ENCODE measurements at regions not wholly inside any gene's neighbourhood (a gene's known extent, or its start where the extent isn't known, plus 50 kb on each side); places are given as distances from the start of the nearest gene placed in this dataset.

DNA sequence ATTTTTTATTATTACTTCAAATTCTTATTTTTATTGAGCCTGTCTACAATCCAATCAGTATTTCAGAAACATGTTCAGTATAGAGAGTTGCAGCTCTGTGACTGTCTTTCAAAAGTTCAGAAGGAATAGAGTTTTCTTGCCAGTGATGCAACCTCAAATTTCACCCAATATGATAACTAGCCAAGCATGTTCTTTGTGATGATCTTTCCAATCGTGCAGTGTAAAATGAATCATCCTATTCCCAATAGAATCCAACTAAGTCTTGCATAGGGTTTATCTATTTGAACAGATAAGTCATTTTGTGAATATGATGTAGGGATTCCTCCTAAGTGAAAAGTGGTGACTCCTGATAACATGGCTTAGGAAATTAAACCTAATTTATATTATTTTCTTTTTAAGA, 937.8 kb downstream of the KCNJ2 start:
- H3K27me3 Mint-ChIP-seq: no peaks in the 10 kb centered on the region
- H3K4me3 Mint-ChIP-seq: no peak overlapping the region
- no peaks in the 10 kb centered on the region for H3K4me1 Mint-ChIP-seq (ENCODE audit: low read depth)
- no peaks in the 10 kb centered on the region for H3K36me3 Mint-ChIP-seq (ENCODE audit: low read depth)
- intact Hi-C loops (cut with micrococcal nuclease): no loop called here
- peaks cover 16% of the 10 kb centered on the region for H3K9me3 Mint-ChIP-seq
- no peak overlapping the region for H3K27ac Mint-ChIP-seq

DNA sequence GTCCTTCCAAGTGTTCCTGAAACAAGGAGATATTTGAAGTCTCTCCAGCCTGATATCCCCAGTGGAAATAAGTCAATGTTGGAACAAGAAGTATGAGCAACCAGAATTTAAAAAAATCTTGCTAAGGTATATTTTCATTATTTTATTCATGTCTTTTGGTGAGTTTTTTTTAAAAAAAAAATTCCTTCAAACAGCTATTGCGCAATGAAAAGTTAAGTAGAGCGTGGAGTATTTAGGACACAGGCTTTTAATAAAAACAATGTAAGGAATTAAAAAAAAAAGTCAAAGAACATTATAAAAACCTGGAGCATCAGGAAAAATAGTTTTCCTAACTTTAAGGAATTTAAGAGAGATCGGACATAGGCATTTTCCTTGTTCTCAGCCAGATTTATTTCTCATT, 940.4 kb downstream of the KCNJ2 start:
- Mint-ChIP-seq H3K27me3 (no peaks in the 10 kb centered on the region), H3K27ac (no peak overlapping the region), H3K4me3 (no peak overlapping the region), H3K4me1 (ENCODE audit: low read depth) (no peaks in the 10 kb centered on the region), H3K36me3 (ENCODE audit: low read depth) (no peaks in the 10 kb centered on the region), H3K9me3 (peaks cover 8% of the 10 kb centered on the region)
- intact Hi-C loops (cut with micrococcal nuclease): no loop called here

DNA sequence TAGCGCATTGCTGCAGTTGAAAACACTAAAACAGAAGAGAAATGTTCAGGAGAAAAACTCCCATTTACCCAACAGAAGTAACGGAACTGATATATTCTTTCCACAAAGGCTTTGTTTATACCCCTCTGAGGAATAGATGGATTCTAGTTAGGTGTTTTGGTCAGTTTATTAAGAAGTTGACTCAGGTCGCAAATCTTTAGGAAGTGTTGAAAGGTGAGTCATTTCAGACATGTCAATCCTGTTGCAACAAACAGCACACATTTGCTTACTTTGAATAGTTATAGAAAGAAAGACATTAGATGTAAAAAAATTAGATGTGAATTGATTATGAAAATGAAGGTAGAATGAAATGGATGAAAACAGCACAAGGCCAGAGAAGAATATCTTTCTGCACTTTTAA, 941.0 kb downstream of the KCNJ2 start:
- Mint-ChIP-seq H3K9me3 (peaks cover 8% of the 10 kb centered on the region), H3K4me1 (ENCODE audit: low read depth) (no peaks in the 10 kb centered on the region)

DNA sequence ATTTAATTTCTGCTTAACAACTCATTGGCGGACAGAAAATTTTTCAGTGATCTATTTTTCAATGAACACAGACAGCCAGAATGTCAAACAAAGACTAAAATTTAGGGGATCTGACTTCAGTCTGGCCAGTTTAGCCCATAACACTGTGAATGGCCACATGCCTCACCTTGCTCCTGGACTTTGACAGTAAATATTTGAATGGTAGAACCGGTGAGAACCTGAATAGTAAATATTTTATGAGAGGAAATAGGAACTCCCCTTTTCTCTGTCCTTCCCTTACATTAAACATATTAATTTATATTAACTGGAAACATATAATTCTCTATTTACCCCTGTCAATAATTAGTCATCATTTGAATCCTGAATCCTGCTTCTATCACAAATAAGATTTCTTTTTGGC, 942.1 kb downstream of the KCNJ2 start:
- H3K9me3 Mint-ChIP-seq: peaks cover 8% of the 10 kb centered on the region
- H3K27ac Mint-ChIP-seq: no peak overlapping the region
- no peak overlapping the region for H3K4me3 Mint-ChIP-seq
- H3K36me3 Mint-ChIP-seq (ENCODE audit: low read depth): no peaks in the 10 kb centered on the region
- H3K4me1 Mint-ChIP-seq (ENCODE audit: low read depth): no peaks in the 10 kb centered on the region
- no peaks in the 10 kb centered on the region for H3K27me3 Mint-ChIP-seq
- intact Hi-C loops (cut with micrococcal nuclease): no loop called here

More for the DNA sequence above, 941.0 kb downstream of the KCNJ2 start:
- Mint-ChIP-seq H3K4me3 (no peak overlapping the region), H3K27ac (no peak overlapping the region), H3K27me3 (no peaks in the 10 kb centered on the region), H3K36me3 (ENCODE audit: low read depth) (no peaks in the 10 kb centered on the region)
- intact Hi-C loops (cut with micrococcal nuclease): no loop called here

DNA sequence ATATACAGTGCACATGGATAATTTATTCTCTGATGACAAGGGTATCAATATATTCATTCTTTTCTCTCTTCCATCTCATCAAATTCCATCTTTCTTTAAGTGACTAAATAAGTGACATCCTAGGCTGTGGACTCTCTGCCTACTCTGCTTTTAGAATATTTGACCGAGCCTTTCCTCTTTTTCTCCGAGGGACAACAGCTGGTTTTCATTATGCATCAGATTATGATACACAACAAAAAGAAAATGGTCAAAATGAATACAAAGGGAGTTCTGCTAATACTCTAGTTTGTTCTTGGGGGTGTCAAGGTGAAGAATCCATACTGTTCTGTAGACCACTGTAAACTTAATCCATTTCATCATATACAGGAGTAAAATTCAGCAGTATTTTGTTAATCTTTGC, 942.6 kb downstream of the KCNJ2 start:
- no peak overlapping the region for H3K27ac Mint-ChIP-seq
- H3K36me3 Mint-ChIP-seq (ENCODE audit: low read depth): no peaks in the 10 kb centered on the region
- H3K4me1 Mint-ChIP-seq (ENCODE audit: low read depth): no peaks in the 10 kb centered on the region
- intact Hi-C loops (cut with micrococcal nuclease): no loop called here
- H3K27me3 Mint-ChIP-seq: no peaks in the 10 kb centered on the region
- peaks cover 8% of the 10 kb centered on the region for H3K9me3 Mint-ChIP-seq
- H3K4me3 Mint-ChIP-seq: no peak overlapping the region

DNA sequence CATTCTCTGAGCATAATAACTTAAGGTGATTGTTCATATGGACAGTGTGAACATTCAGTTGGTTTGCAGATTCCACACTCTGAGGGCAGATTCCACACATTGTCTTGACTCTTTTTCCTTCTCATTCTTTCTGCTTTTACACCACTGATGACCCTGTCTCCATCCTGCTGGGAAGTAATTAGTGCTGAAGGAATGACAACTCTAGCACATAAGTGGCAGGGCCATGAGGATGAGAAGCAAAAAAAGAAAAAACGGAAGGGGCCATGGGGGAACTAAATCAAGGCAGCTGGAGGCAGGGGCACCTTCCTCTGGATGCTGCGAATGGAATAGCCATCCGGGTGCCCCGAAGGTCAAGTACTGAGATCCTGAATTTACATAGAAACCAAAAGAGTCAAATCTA, 944.0 kb downstream of the KCNJ2 start:
- no peaks in the 10 kb centered on the region for H3K4me1 Mint-ChIP-seq (ENCODE audit: low read depth)
- H3K4me3 Mint-ChIP-seq: no peak overlapping the region
- no peaks in the 10 kb centered on the region for H3K36me3 Mint-ChIP-seq (ENCODE audit: low read depth)
- peaks cover 8% of the 10 kb centered on the region for H3K9me3 Mint-ChIP-seq
- intact Hi-C loops (cut with micrococcal nuclease): no loop called here
- H3K27me3 Mint-ChIP-seq: no peaks in the 10 kb centered on the region
- H3K27ac Mint-ChIP-seq: no peak overlapping the region

DNA sequence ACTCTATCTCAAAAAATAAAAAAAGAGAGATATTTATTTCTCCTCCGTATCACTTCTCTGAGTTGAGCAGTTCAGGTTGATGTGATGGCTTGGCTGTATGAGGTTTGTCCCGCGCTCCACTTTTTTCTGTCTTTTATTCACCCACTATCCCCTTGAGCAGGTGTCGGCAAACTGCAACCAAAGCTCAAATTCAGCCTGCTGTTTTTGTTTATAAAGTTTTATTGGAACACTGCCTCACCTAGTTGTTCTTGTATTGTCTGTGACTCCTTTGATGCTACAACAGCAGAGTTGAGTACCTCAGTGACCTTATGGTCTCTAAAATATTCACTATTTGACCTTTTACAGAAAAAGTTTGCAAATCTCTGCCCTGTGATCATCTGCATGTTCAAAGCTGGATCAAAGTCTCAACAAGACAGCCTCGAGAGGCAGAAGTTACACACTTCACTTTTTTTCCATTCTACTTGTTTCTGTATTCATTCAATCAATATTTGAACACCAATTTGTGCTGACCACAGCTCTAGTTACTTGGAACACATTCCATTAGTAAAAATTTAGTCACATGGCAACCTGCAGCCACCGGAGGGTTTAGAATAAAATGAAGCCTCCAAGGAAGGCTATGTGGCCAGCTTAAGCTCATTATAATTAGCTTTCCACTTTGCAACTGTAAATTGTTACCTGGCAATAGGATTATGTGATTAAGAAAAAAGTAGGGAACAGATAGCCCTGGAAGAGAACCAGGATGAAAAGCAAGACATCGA, 945.8 kb downstream of the KCNJ2 start:
- Mint-ChIP-seq H3K36me3 (ENCODE audit: low read depth) (no peaks in the 10 kb centered on the region), H3K9me3 (peaks cover 8% of the 10 kb centered on the region)
- intact Hi-C loops (cut with micrococcal nuclease): no loop called here

DNA sequence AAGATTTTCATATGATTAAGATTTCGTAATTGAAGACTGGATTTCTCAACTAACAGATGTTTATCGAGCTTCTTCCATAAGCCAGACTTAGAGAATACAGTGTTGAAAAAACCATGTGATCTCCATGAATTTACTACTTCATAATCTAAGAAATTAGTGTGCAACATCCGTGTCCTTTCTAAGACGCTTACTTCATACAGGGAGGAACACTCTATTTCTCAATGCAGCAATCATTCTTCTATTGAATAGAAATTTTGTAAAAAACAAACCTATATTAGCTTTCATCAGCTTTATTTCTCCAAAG, 946.3 kb downstream of the KCNJ2 start:
- Mint-ChIP-seq H3K36me3 (ENCODE audit: low read depth) (no peaks in the 10 kb centered on the region), H3K4me3 (no peak overlapping the region), H3K4me1 (ENCODE audit: low read depth) (no peaks in the 10 kb centered on the region), H3K27me3 (no peaks in the 10 kb centered on the region), H3K9me3 (peaks cover 8% of the 10 kb centered on the region), H3K27ac (no peak overlapping the region)
- intact Hi-C loops (cut with micrococcal nuclease): no loop called here

More for the DNA sequence above, 945.8 kb downstream of the KCNJ2 start:
- H3K27ac Mint-ChIP-seq: no peak overlapping the region
- H3K4me1 Mint-ChIP-seq (ENCODE audit: low read depth): no peaks in the 10 kb centered on the region
- no peaks in the 10 kb centered on the region for H3K27me3 Mint-ChIP-seq
- H3K4me3 Mint-ChIP-seq: no peak overlapping the region

DNA sequence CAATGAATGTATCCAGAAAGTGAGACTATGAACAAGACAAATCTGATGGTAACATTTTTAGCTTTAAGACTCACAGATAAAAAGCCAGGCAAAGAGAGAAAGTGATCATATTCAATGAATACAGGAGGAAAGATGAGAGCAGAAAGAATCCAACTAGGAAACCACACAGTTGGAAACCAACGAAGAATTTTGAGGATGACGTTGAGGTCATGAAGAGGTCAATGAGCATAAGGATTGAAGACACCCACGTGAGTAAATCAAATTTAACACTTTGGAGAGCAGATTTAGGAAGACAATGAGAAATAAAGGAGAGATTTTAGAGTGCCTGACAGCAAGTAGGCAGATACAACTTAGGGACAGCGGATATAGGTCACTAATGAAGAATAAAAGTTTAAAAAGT, 948.1 kb downstream of the KCNJ2 start:
- no peaks in the 10 kb centered on the region for H3K27me3 Mint-ChIP-seq
- peaks cover 9% of the 10 kb centered on the region for H3K9me3 Mint-ChIP-seq
- H3K36me3 Mint-ChIP-seq (ENCODE audit: low read depth): no peaks in the 10 kb centered on the region
- H3K4me1 Mint-ChIP-seq (ENCODE audit: low read depth): no peaks in the 10 kb centered on the region
- intact Hi-C loops (cut with micrococcal nuclease): no loop called here
- H3K27ac Mint-ChIP-seq: no peak overlapping the region
- no peak overlapping the region for H3K4me3 Mint-ChIP-seq

DNA sequence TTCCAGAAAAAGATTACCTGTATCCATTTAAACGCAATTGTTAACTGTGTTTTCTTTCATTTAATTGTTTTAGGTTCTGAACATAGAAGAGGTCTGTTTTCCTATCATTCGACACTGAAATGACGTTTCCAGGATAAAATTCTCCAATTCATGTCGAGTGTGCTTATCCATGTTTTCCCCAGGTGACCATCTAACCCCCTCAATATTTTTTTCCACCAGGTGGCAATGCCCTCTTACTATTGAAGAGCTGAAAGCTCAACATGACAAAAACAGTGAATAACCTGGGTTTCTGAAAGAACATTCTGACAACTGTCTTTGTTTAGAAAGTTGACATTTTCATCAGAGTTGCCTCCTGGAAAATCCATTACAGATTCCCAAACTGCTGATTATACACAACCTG, 948.7 kb downstream of the KCNJ2 start:
- intact Hi-C loops (cut with micrococcal nuclease): no loop called here
- no peak overlapping the region for H3K4me3 Mint-ChIP-seq
- no peaks in the 10 kb centered on the region for H3K27me3 Mint-ChIP-seq
- H3K36me3 Mint-ChIP-seq (ENCODE audit: low read depth): no peaks in the 10 kb centered on the region
- H3K4me1 Mint-ChIP-seq (ENCODE audit: low read depth): no peaks in the 10 kb centered on the region
- H3K27ac Mint-ChIP-seq: no peak overlapping the region
- peaks cover 9% of the 10 kb centered on the region for H3K9me3 Mint-ChIP-seq

DNA sequence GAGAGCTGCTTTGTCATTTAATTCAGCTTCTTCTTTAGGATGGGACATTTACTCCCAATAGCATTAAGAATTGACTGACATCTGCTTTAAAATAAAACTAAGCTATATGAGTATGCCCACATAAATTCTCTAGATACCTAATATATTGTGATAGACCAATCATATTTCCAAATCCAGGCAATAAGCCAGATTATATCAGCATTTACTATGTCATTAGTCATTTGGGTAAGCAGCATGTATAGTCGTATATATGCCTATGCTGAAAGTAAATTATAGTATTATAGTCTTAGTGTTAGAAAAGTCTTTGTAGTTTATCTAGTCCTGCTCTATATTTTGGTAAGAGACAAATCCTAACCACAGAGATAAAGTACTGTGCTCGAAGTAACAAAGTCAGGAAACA, 958.1 kb downstream of the KCNJ2 start:
- Mint-ChIP-seq H3K4me1 (ENCODE audit: low read depth) (no peaks in the 10 kb centered on the region), H3K27ac (no peak overlapping the region), H3K27me3 (no peaks in the 10 kb centered on the region), H3K9me3 (no peaks in the 10 kb centered on the region), H3K36me3 (ENCODE audit: low read depth) (no peaks in the 10 kb centered on the region), H3K4me3 (no peak overlapping the region)
- intact Hi-C loops (cut with micrococcal nuclease): no loop called here

DNA sequence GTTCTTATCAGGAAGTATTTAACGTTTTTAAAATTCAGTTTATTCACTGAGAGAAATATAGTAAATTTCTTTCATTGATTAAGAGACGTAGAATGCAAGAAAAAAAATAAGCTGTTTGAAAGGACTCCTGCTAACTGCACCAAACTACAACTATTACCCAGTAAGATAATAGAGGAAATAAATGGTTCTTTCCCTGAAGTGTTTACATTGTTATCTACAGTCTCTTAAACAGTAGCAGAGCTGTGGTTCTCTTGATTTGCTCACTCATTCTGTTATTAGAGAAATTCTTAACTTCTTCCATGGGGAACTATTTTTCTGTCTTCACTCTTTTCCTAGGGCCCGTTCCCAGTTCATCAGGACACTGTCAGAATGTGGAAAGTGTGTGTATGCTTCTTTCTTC, 973.0 kb downstream of the KCNJ2 start:
- no peaks in the 10 kb centered on the region for H3K36me3 Mint-ChIP-seq (ENCODE audit: low read depth)
- intact Hi-C loops (cut with micrococcal nuclease): no loop called here
- no peak overlapping the region for H3K4me3 Mint-ChIP-seq
- no peaks in the 10 kb centered on the region for H3K27me3 Mint-ChIP-seq
- peaks cover 27% of the 10 kb centered on the region for H3K9me3 Mint-ChIP-seq
- no peaks in the 10 kb centered on the region for H3K4me1 Mint-ChIP-seq (ENCODE audit: low read depth)
- no peak overlapping the region for H3K27ac Mint-ChIP-seq

DNA sequence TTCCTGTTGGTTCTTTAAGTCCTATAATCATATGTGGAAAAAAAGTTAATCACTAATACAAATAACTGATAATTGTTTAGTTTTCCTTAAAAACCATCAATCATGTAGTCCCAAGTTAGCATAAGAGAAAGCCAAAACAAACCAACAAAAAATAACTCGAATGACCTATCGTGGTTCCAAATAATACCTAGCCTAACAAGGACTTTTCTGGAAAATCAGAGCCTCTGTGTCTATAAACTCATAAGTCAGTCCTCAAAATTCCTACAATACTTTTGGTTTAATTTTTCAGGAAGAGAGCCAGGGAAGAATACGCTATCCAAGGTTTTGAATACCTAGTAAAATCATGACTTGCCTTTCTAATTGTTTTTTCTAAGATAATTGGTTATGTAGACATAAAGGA, 975.3 kb upstream of the SOX9 start:
- Mint-ChIP-seq H3K27ac (no peak overlapping the region), H3K9me3 (peaks cover 13% of the 10 kb centered on the region), H3K36me3 (ENCODE audit: low read depth) (no peaks in the 10 kb centered on the region), H3K4me3 (no peak overlapping the region), H3K4me1 (ENCODE audit: low read depth) (no peaks in the 10 kb centered on the region), H3K27me3 (no peaks in the 10 kb centered on the region)
- intact Hi-C loops (cut with micrococcal nuclease): no loop called here

DNA sequence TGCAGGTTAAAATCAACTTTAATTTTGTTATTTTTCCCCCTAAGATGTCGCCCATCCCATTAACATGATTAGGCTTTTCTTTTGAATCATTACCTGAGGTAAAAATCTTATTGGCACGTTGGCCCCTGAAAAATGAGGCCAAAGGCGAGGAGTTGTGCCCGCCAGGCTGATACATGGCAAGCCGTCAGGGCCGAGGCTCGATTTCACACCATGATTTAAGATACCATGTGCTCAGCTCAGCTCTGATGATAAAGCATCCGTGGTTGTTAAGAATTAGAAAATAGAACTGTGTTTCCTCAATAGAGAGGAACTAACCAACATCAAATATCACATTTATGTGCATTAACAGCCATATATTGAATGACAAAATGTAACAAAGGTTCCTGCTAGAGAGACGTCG, 972.9 kb upstream of the SOX9 start:
- Mint-ChIP-seq H3K36me3 (ENCODE audit: low read depth) (no peaks in the 10 kb centered on the region), H3K9me3 (peaks cover 13% of the 10 kb centered on the region), H3K4me1 (ENCODE audit: low read depth) (no peaks in the 10 kb centered on the region), H3K4me3 (no peak overlapping the region), H3K27ac (no peak overlapping the region), H3K27me3 (no peaks in the 10 kb centered on the region)
- intact Hi-C loops (cut with micrococcal nuclease): no loop called here

DNA sequence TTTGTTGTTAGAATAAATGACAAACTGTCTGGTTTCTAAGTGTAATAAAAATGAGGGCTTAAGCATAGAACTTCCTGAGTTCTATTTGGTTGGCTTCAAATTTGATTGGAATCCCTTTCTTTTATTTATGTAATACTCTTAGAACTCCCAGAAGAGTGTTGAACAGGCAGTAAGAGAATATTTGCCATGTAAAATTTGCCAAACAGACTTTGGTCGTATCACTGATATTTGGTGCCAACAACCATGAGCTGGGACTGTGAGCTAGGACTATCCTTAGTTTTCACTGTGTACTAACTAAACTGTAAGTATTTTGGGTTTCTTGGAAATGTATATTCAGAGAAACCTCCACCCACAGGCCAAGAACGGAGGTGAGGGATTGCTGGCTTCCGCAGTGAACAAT, 971.2 kb upstream of the SOX9 start:
- H3K4me3 Mint-ChIP-seq: no peak overlapping the region
- peaks cover 13% of the 10 kb centered on the region for H3K9me3 Mint-ChIP-seq
- no peak overlapping the region for H3K27ac Mint-ChIP-seq
- intact Hi-C loops (cut with micrococcal nuclease): no loop called here
- no peaks in the 10 kb centered on the region for H3K4me1 Mint-ChIP-seq (ENCODE audit: low read depth)
- H3K27me3 Mint-ChIP-seq: no peaks in the 10 kb centered on the region
- no peaks in the 10 kb centered on the region for H3K36me3 Mint-ChIP-seq (ENCODE audit: low read depth)

Data from dendritic cell treated with granulocyte-macrophage colony-stimulating factor and Interleukin-4, amounts not matched to agents 40 ng/mL and 50 ng/mL, for 4 days (primary cell).